GM21576 (cell line): ENCODE measurements at regions not wholly inside any gene's neighbourhood (a gene's known extent, or its start where the extent isn't known, plus 50 kb on each side); places are given as distances from the start of the nearest gene placed in this dataset.

Source experiments
- ATAC-seq: cut with Tn5 transposase; IDR thresholded peaks from one replicate; pipeline ENCODE4 v1.9.1; 2021; ENCODE audit warnings: mild to moderate bottlenecking, moderate library complexity; ENCODE audit not compliant: unreplicated experiment

GRCh38 chr7:153504288-153505075 lies 547.7 kb upstream of the DPP6 start:
- ATAC-seq: no peak

DNA sequence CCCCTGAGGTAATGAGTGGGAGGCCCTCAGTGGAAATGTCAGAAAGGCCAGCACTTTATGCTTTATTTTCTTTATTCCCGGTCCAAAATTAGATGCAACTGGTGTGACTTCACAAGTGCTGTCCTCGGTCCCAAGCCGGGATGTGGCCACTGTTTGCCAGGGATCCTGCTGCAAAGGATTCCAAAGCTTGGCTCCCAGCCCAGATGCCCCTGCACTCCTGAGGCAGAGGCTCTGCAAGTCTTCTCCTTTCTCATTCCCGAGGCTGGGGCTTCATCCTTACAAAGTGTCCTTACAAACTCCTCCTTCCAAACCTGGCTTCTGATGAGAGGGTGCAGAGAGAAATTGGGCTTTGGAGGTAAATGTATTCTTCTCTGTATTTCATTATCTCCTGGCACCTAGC lies 544.3 kb upstream of the DPP6 start:
- ATAC-seq: no peak

- ATAC-seq: no peak
Observed at GRCh38 chr7:153509768-153510167, 542.4 kb upstream of the DPP6 start.

- no peak for ATAC-seq
Observed at GRCh38 chr7:153510674-153511073, 541.5 kb upstream of the DPP6 start.

DNA sequence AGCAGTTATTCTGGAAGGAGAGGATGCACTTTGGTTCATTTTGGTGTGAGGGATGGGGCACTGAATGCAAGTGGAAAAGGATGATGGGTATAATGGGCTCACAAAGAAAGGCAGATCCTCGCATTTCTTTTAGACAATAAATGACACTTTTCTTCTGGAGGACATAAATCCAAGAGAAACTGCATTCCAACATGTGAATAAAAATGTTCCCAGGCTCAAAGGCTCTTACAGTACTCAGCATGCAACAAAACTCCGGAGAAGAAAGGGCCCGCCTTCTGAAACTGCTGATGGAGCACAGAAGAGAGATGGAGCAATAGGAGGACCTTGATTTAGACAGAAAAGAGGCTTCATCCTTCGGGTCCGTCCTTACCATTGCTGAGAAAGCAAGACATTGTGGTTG lies 538.2 kb upstream of the DPP6 start:
- ATAC-seq: no peak

DNA sequence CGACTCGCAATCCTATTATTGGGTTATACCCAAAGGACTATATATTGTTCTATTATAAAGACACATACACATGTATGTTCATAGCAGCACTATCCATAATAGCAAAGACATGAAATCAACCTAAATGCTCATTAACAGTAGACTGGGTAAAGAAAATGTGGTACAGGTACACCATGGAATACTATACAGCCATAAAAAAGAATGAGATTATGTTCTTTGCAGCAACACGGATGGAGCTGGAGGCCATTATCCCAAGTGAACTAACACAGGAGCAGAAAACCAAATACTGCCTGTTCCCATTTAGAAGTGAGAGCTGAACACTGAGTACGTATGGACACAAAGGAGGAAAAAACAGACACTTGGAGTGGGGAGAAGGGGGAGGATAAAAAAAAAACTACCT lies 536.8 kb upstream of the DPP6 start:
- ATAC-seq: no peak

- ATAC-seq: no peak
Observed at GRCh38 chr7:153518201-153518984, 533.8 kb upstream of the DPP6 start.

DNA sequence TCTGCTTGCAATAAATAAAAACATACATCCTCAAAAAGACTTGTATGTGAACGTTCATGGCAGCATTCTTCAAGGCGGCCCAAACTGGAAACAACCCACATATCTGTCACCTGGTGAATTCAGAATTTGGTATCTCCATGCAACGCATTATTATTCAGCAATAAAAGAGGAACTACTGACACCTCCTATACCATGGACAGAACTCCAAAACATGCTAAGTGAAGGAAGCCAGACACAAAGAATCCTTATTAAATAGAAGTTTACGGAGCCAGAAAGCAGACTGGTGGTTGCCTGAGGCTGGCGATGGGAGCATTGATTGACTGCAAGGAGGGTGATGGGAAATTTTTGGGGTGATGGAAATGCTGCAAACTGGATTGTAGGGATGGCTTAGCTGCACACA lies 530.8 kb upstream of the DPP6 start:
- no peak for ATAC-seq

DNA sequence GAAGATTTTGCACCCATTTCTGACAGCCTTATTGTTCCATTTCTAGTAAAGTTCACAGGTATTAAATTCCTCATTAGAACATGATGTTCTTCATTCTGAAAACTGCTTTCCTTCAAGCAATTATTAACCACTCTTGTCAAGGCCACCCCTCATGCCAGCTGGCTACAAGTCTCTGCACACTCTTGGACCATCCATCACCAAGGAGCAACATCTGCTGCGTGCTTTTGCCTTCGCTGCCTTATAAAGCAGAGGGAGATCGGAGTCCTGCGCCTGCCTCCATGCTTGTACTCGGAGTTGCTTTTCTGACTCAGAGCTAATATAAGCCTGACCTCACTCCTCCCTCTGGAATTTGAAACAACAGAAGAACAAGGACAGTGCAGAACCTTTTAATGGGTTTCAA lies 529.9 kb upstream of the DPP6 start:
- ATAC-seq: no peak

DNA sequence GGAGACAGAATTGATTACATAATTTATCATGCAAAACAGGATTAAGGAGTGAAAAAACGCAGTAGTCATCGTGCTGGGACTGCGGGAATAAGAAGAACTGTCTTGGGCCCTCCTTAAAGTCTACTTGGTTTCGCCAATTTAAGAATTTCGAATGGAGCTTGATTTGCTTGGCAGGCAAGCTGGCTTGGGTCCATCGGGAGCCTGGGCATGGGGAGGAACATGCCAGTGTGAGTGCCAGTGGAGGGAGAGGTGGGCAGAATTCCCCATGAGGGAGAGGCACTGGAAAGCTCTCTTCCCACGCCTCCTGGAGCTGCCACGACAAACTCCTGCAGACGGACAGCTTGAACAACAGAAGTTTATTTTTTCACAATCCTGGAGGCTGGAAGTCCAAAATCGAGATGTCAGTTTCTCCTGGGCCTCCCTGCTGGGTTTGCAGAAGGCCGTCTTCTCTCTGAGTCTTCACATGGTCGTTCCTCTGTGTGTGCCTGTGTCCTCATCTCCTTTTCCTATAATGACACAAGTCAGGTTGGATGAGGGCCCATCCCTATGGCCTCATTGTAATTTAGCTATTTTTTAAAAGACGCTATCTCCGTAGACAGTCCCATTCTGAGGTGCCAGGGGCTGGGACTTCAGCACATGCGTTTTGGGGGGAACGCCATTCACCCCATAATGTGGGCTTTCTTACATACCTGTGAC lies 528.7 kb upstream of the DPP6 start:
- ATAC-seq: no peak

GRCh38 chr7:153524070-153524601 lies 528.1 kb upstream of the DPP6 start:
- no peak for ATAC-seq

GRCh38 chr7:153529100-153529499 lies 523.1 kb upstream of the DPP6 start:
- ATAC-seq: no peak

DNA sequence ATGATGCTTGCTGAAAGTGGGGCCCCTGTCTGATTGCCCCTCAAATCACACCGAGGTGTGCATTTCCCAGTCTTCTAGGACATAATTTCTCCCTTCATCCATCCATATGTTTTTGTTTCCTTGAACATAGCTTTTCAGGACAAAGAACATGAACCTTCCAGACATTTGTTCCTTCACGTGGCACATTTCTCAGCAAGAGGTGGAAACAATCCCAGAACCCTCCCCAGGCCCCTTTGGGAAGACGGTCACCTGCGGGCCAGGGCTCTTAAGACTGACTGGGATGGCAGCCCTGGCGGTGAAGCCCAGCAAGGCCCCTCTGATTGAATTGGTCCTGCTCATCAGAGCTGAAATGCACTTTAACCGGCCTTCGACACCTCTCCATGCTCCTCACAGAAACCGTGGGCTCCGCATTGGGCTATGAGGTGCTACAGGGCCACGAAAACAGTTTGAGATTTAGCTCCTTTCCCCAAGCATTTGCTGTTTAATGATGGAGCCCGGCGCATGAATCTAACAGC lies 522.5 kb upstream of the DPP6 start:
- ATAC-seq: no peak

DNA sequence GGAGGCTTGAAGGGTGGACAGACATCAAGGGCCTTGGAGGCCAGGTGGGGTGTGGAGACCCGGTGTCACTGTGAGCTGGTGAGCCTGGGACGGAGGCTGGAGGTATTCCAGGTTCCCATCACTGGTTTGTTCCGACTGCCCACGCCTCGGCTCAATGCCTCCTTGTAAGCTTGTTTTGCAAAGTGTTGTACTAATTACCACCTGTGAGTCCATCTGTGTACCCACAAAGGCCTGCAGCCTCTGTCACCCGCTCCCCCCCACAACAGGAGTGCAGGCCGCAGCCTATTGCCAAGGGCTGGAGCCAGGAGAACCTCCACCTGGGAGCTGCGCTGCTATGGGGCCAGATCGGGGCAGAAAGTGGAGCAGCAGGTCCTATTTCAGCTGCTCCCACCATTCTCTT lies 521.8 kb upstream of the DPP6 start:
- ATAC-seq: no peak

DNA sequence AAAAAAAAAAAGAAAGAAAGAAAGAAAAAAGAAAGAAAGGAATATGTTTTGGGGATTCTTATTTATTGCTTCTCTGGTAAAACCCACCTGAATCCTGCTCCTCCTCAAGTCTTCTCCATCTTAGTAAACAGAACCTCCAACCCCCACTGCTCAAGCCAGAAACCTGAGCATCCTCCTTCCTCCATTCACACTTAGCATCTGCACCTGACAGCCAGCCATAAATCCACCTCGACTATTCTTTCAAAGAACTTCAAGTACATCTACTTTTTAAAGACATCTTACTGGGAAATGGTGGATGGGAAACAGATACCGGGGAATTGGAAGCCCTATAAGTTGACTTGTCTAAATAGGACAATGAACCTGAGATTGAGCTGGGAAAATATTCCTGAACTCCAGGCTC lies 519.9 kb upstream of the DPP6 start:
- ATAC-seq: no peak

GRCh38 chr7:153537271-153537670 lies 514.9 kb upstream of the DPP6 start:
- ATAC-seq: no peak

GRCh38 chr7:153541903-153542302 lies 510.3 kb upstream of the DPP6 start:
- no peak for ATAC-seq

- no peak for ATAC-seq
Observed at GRCh38 chr7:153543232-153543631, 509.0 kb upstream of the DPP6 start.

DNA sequence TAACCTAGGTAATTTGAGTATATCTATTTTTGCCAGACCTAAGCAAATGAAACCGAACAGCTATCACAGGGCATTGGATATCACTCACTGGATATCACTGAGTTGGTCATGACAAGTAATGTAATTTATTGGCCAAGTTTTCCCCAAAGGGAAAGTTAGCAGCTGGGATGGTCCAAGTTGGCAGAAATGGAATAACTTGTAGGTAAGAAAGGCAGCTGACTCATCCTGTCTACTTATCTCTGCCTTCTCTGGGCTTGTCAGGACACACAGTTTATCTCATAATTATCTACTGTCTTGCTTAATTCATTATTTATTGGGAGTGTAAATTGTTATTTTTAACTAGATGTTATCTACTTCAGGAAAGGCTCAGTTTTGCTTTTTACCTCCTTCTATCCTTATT lies 502.0 kb upstream of the DPP6 start:
- no peak for ATAC-seq

GRCh38 chr7:153564391-153564790 lies 487.8 kb upstream of the DPP6 start:
- ATAC-seq: no peak

DNA sequence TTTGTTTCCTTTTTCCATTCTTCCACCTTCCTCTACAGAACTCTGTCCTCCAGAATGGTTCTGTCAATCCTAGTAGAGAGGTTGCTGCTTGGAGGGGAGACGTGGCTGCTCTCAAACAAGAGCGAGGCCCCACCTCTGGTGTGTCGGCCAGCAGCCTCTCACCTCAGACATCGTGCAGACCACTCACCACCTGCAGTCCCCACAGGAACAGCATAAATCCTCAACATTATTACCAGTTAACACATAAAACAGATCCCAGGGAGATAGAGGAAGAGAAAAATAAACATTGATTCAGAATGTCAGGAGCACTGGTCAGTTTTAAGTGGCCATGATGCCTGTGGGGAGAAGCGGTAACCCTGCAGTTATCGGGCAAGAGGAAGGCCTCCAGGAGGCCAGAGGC lies 485.9 kb upstream of the DPP6 start:
- ATAC-seq: no peak
